ENCODE measurements at regions not wholly inside any gene's neighbourhood (a gene's known extent, or its start where the extent isn't known, plus 50 kb on each side); places are given as distances from the start of the nearest gene placed in this dataset.

DNA sequence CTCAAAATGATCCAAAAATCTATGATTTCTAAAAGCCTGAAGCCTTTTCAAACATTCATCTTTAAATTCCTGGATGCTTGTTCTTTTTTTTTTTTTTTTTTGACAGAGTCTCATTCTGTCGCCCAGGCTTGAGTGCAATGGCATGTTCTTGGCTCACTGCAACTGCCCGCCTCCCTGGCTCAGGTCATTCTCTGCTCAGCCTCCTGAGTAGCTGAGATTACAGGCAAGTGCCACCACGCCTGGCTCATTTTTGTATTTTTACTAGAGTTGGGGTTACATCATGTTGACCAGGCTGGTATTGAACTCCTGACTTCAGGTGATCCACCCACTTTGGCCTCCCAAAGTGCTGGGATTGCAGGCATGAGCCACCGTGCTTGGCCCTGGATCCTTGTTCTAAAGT lies 649.5 kb downstream of the XIRP2 start:
- TF ChIP-seq POLR2A (IDR thresholded peaks at IDR 0.05) (no peak), EP300 (IDR thresholded peaks at IDR 0.05) (no peak)
- TF ChIP-seq, protein P1, sequence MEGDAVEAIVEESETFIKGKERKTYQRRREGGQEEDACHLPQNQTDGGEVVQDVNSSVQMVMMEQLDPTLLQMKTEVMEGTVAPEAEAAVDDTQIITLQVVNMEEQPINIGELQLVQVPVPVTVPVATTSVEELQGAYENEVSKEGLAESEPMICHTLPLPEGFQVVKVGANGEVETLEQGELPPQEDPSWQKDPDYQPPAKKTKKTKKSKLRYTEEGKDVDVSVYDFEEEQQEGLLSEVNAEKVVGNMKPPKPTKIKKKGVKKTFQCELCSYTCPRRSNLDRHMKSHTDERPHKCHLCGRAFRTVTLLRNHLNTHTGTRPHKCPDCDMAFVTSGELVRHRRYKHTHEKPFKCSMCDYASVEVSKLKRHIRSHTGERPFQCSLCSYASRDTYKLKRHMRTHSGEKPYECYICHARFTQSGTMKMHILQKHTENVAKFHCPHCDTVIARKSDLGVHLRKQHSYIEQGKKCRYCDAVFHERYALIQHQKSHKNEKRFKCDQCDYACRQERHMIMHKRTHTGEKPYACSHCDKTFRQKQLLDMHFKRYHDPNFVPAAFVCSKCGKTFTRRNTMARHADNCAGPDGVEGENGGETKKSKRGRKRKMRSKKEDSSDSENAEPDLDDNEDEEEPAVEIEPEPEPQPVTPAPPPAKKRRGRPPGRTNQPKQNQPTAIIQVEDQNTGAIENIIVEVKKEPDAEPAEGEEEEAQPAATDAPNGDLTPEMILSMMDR (IDR thresholded peaks at IDR 0.05) = no peak
